ENCODE measurements at regions not wholly inside any gene's neighbourhood (a gene's known extent, or its start where the extent isn't known, plus 50 kb on each side); places are given as distances from the start of the nearest gene placed in this dataset.

GRCh38 chr18:38557006-38557405 lies 991.4 kb upstream of the CELF4 start:
- Histone ChIP-seq H3K27ac (ENCODE audit: low read depth) (no peak overlapping the region), H3K9me2 (ENCODE audit: insufficient read depth) (peaks cover 4% of the 10 kb centered on the region), H3K79me2 (replicated peaks; ENCODE audit: insufficient read depth) (no peaks in the 10 kb centered on the region), H3F3A (replicated peaks; ENCODE audit: low read depth) (no peaks in the 10 kb centered on the region), H3K4me2 (no peak overlapping the region), H2AFZ (0 out of 2 replicates have a peak overlapping the region, but pooled peaks have one; percentile 4), H3K4me1 (ENCODE audit: insufficient read depth) (peaks cover 22% of the 10 kb centered on the region), H3K4me3 (no peak overlapping the region), H3K36me3 (ENCODE audit: insufficient read depth) (no peaks in the 10 kb centered on the region), H3K27me3 (ENCODE audit: insufficient read depth) (no peaks in the 10 kb centered on the region), H4K20me1 (replicated peaks; ENCODE audit: insufficient read depth) (no peaks in the 10 kb centered on the region)
- Mint-ChIP-seq H3K9me3 (no peaks in the 10 kb centered on the region; the same call in 2 of the 3 replicates), H3K27ac (no peak overlapping the region), H3K36me3 (ENCODE audit: low read depth) (no peaks in the 10 kb centered on the region), H3K27me3 (ENCODE audit: insufficient read depth, low read depth, poor library complexity) (peaks cover 2% of the 10 kb centered on the region), H3K4me1 (peaks cover 25% of the 10 kb centered on the region), H3K4me3 (no peak overlapping the region)
- no peak for DNase-seq (ENCODE audit: low spot score)
- TF ChIP-seq REST (IDR thresholded peaks at IDR 0.05; ENCODE audit: unreplicated experiment) (no peak), NANOG (IDR thresholded peaks at IDR 0.05; ENCODE audit: borderline replicate concordance) (no peak)
- ATAC-seq, result no peak

DNA sequence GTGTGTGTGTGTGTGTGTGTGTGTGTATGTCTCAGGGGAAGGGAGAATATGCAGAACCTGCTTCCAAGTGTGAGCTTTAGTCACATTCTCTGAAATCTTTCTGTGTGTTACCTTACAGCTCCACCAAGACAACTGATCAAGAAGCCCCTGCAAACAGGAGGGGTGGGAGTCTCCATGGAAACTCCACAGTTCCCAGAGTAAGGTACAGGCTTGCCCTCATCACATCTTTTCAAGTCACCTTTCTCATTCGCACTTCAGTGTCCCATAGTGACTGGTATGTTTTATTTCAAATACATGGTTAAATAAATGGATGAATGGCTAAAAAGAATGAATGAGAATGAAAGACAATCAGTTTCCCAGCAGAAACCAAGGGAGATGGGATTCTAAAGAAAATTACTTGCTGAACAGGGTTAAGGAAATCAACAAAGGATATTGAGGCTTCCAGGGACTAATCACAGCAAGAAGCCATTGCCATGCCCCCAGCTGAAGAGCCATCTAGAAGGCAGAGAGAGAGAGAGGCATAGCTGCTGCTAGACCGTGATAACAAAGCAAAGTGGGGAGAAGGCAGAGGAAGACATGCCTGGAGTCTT lies 987.2 kb upstream of the CELF4 start:
- Mint-ChIP-seq H3K4me3 (no peak overlapping the region), H3K27me3 (ENCODE audit: insufficient read depth, low read depth, poor library complexity) (no peaks in the 10 kb centered on the region), H3K9me3 (no peaks in the 10 kb centered on the region), H3K4me1 (peaks cover 29% of the 10 kb centered on the region), H3K27ac (no peak overlapping the region), H3K36me3 (ENCODE audit: low read depth) (no peaks in the 10 kb centered on the region)
- Histone ChIP-seq H3K4me3 (no peak overlapping the region), H3K9me2 (ENCODE audit: insufficient read depth) (no peaks in the 10 kb centered on the region), H3K4me1 (ENCODE audit: insufficient read depth) (peaks cover 22% of the 10 kb centered on the region), H4K20me1 (replicated peaks; ENCODE audit: insufficient read depth) (no peaks in the 10 kb centered on the region), H2AFZ (peak overlapping the region; percentile 56), H3K27ac (ENCODE audit: low read depth) (no peak overlapping the region), H3K36me3 (ENCODE audit: insufficient read depth) (no peaks in the 10 kb centered on the region), H3K27me3 (ENCODE audit: insufficient read depth) (no peaks in the 10 kb centered on the region), H3K4me2 (no peak overlapping the region), H3F3A (replicated peaks; ENCODE audit: low read depth) (no peaks in the 10 kb centered on the region), H3K79me2 (replicated peaks; ENCODE audit: insufficient read depth) (no peaks in the 10 kb centered on the region)
- ATAC-seq (peak; percentile 89), DNase-seq (ENCODE audit: low spot score) (peak; percentile 18)
- TF ChIP-seq CTCF (conservative IDR thresholded peaks at IDR 0.05; ENCODE audit: low read depth in 2 of 2) (no peak), ZNF462 (CRISPR knock-in tag; IDR thresholded peaks at IDR 0.05) (peak; percentile 43; the same call in 1 of the 2 replicates)

All from GM23338 (cell line).